ENCODE measurements at regions not wholly inside any gene's neighbourhood (a gene's known extent, or its start where the extent isn't known, plus 50 kb on each side); places are given as distances from the start of the nearest gene placed in this dataset.

GRCh38 chr13:109840201-109840892 lies 54.0 kb upstream of the IRS2 start:
- Mint-ChIP-seq H3K4me1 (no peaks in the 10 kb centered on the region), H3K4me3 (no peak overlapping the region), H3K9me3 (no peaks in the 10 kb centered on the region), H3K27ac (no peak overlapping the region), H3K36me3 (no peaks in the 10 kb centered on the region), H3K27me3 (ENCODE audit: low read depth in 3 of 3) (peaks cover 4 to 11% (median 7%) of the 10 kb centered on the region in 3 donors)
- DNase-seq, result no peak

GRCh38 chr13:109836629-109837607 lies 50.5 kb upstream of the IRS2 start:
- peaks cover 4 to 12% (median 10%) of the 10 kb centered on the region in 3 donors for H3K27me3 Mint-ChIP-seq (ENCODE audit: low read depth in 3 of 3)
- no peaks in the 10 kb centered on the region for H3K9me3 Mint-ChIP-seq
- DNase-seq, result no peak
- no peaks in the 10 kb centered on the region for H3K4me1 Mint-ChIP-seq
- no peak overlapping the region for H3K27ac Mint-ChIP-seq
- H3K4me3 Mint-ChIP-seq, result no peak overlapping the region
- no peaks in the 10 kb centered on the region for H3K36me3 Mint-ChIP-seq
